HG02763 (cell line): ENCODE measurements at regions not wholly inside any gene's neighbourhood (a gene's known extent, or its start where the extent isn't known, plus 50 kb on each side); places are given as distances from the start of the nearest gene placed in this dataset.

ENCODE experiments used
- ATAC-seq: cut with Tn5 transposase; IDR thresholded peaks from one replicate; pipeline ENCODE4 v1.9.1; 2021; ENCODE audit warnings: mild to moderate bottlenecking, moderate library complexity; ENCODE audit not compliant: unreplicated experiment

DNA sequence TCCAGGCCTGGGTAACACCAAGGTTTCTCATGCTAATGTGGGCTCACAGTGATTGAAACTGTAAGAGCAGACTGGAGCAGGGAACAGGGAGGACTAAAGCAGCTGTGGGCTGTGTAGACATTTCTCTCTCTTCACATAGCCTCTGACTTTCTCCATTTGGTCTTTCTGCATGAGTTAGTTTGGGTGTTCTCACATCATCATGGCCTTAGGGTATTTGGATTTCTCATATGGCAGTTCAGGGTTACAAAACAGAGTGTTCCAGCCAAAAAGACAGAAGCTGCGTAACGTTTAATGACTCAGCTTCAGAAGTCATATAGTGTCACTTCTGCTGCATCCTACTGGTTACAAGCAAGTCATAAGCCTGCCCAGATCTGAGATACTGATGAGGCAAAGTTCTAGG is 52.0 kb upstream of the OSBPL8 start:
- ATAC-seq, result no peak

GRCh38 chr12:76614364-76614763 is 54.8 kb upstream of the OSBPL8 start:
- ATAC-seq, result no peak

DNA sequence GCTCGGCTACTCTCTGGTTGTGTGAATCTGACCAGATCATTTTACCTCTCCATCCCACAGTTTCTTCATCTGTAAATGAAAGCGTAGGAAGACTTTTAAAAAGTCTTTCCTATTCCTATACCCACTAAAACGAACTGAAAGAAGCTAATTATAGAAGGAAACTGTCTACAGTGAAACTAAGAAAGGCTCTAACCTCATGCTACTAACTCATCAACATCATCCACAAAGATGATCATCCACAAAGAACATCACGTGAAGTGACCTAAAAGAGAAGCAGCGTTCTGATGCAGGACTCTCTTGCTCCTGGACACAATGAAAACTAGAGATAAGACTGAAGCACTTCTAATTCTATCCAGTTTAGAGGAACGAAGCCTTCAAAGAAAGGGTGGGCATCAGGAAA is 58.5 kb upstream of the OSBPL8 start:
- ATAC-seq, result no peak

GRCh38 chr12:76621582-76622024 is 62.0 kb upstream of the OSBPL8 start:
- peak; percentile 74 for ATAC-seq

GRCh38 chr12:76622351-76622750 is 62.8 kb upstream of the OSBPL8 start:
- ATAC-seq, result no peak

DNA sequence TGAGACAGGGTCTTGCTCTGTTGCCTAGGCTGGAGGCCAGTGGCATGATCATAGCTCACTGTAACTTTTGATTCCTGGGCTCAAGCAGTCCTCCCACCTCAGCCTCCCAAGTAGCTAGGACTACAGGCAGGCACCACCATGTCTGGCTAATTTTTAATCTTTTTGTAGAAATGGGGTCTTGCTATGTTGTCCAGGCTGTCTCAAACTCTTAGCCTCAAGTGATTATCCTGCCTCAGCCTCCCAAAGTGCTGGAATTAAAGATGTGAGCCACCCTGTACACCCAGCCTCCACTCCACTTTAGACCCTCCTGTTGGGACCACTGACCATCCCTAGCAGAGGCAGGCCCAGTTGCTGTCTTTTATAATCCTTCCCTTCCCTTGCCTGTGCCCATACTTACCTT is 63.3 kb upstream of the OSBPL8 start:
- ATAC-seq, result no peak

GRCh38 chr12:76623931-76624330 is 64.4 kb upstream of the OSBPL8 start:
- ATAC-seq, result no peak

GRCh38 chr12:76627346-76628135 is 68.0 kb upstream of the OSBPL8 start:
- no peak for ATAC-seq

GRCh38 chr12:76628745-76629144 is 69.2 kb upstream of the OSBPL8 start:
- no peak for ATAC-seq

- ATAC-seq, result no peak
Observed at GRCh38 chr12:76631741-76632140, 72.2 kb upstream of the OSBPL8 start.

DNA sequence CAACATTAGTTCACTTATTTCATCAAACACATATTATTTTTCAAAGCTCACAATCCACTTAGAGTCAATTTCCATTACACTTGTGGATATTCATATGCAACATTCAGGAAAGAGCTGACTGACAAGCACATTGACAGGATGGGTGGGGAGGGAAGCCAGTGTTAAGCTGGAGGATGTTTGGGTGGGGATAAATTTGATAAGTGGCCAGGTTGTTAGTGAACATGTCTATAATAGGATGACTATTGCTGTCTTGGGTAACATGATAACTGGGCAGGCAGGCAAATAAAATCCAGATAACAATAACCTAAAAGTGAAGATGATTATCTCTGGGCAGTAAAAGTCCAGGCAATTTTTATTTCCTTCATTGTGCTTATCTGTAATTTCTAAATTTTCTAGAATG is 73.8 kb upstream of the OSBPL8 start:
- no peak for ATAC-seq

- no peak for ATAC-seq
Observed at GRCh38 chr12:76634133-76634532, 74.6 kb upstream of the OSBPL8 start.

DNA sequence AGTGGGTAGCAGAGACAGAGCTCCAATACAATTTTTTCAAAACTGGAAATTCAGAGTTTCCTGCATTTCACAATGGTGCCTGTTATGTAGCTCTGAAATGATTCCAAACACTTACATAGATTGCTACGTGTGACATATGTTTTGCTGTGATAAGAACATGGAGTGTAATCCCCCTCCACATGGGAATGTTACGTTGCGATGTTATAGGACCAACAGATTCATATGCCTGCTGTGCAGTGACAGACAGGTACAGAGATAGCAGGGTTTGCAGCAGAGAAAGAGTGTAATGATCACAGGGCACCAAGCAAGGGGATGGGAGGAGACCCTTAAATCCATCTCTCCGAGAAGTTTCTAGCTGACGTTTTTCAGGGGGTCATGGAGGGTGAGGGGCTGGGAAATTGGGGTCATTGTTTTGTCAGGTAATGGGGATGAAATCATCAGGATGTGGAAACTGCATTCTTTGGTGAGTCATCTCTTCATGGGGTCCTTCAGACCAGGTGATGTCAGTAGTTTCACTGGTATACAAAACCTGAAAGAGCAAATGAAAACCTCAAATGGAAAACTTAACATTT is 76.6 kb upstream of the OSBPL8 start:
- no peak for ATAC-seq

- no peak for ATAC-seq
Observed at GRCh38 chr12:76637807-76638206, 78.2 kb upstream of the OSBPL8 start.

DNA sequence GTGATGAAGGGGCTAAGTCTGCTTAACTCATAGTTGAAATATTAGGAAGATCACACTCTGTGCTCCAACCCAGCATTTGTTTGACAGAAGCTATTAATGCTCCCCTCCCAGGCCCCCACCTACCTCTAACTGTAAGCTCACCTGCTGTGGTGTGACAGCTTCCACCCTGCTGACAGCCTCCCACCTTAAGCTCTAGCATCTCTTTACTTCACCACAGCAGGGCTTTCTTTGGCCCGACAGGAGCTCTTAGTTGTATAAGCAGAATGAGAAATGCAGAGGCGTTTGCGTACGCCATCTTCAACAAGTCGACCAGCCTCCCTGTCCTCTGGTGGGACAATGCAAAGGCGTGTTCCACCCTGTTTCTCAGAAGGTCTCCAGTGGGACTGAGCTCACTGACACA is 80.1 kb upstream of the OSBPL8 start:
- no peak for ATAC-seq

DNA sequence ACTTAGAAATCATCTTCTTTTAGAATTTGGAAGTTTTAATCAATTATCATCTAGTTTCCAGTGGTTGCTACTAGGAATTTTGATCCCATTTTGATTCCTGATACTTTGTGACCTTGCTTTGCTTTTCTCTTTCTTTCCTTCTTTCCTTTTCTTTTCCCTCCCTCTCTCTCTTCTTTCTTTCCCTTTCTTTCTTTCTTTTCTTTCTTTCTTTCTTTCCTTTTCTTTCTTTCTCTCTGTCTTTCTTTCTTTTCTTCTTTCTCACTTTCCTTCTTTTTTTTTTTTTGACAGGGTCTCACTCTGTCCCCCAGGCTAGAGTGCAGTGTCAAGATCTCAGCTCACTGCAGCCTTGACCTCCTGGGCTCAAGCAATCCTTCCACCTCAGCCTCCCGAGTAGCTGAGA is 81.5 kb upstream of the OSBPL8 start:
- ATAC-seq, result no peak

GRCh38 chr12:76641961-76642360 is 82.4 kb upstream of the OSBPL8 start:
- ATAC-seq, result no peak

DNA sequence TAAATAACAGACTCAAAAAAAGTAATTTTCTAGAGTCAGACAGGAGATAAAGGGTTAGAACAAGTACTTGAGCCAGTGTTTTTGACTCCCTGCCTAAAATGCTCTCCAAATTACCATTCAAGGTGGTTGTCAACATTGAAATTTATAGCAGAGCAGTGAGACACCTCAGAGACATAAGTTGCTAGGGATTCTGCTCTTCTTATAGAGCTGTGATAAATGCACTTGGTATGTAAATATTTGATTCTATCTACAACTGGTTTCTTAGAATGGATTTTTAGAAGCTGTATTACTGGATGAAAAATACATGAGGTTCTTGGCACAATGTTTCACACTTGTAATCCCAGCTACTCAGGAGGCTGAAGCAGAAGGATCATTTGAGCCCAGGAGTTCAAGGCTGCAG is 83.9 kb upstream of the OSBPL8 start:
- no peak for ATAC-seq

GRCh38 chr12:76644950-76645349 is 85.4 kb upstream of the OSBPL8 start:
- no peak for ATAC-seq

DNA sequence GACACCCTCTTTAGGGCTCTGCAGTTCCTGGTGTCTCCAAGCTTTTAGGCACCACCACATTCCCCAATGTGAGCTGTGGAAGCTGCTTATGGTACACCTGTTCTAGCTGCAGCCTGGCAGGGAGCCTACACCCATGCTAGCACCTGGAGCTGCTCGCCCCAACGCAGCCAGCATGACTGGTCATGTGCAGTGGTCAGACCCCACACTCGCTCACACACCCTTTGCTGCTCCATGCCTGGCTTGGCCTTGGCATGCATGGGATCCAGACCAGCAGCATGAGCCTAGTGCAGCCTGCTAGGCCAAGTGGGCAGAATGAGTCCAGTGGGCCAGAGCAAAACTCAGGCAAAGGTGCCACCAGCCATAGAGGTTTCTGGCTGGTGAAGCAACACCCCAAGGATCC is 86.4 kb upstream of the OSBPL8 start:
- ATAC-seq, result no peak

GRCh38 chr12:76646366-76646765 is 86.8 kb upstream of the OSBPL8 start:
- no peak for ATAC-seq

DNA sequence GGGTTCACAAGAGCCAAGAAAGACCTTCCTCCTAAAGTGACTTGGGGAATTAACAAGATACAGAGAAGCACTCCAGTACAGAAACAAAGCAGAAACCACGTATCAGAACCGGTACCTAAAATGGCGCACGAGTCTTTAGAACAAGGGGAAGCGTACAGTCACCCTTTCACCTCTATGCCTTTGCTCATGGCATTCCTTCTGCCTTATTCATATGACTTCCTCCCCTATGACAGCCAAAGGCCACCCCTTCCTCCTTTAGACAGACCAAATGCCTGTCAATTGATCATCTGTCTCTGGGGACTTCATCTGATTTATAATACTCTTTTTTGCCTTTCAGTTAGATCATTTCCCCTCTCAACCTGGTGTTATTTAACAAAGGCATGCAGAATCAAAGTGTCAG is 89.5 kb upstream of the OSBPL8 start:
- ATAC-seq, result no peak

- ATAC-seq, result no peak
Observed at GRCh38 chr12:76652402-76652801, 92.8 kb upstream of the OSBPL8 start.
